ENCODE measurements at regions not wholly inside any gene's neighbourhood (a gene's known extent, or its start where the extent isn't known, plus 50 kb on each side); places are given as distances from the start of the nearest gene placed in this dataset.

- TF ChIP-seq TEAD4 (IDR thresholded peaks at IDR 0.05), result no peak
- no peak for TF ChIP-seq EP300 (IDR thresholded peaks at IDR 0.05; ENCODE audit: borderline replicate concordance)
- TF ChIP-seq, protein P1, sequence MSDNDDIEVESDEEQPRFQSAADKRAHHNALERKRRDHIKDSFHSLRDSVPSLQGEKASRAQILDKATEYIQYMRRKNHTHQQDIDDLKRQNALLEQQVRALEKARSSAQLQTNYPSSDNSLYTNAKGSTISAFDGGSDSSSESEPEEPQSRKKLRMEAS (IDR thresholded peaks at IDR 0.05), result no peak
- TF ChIP-seq, protein P2, sequence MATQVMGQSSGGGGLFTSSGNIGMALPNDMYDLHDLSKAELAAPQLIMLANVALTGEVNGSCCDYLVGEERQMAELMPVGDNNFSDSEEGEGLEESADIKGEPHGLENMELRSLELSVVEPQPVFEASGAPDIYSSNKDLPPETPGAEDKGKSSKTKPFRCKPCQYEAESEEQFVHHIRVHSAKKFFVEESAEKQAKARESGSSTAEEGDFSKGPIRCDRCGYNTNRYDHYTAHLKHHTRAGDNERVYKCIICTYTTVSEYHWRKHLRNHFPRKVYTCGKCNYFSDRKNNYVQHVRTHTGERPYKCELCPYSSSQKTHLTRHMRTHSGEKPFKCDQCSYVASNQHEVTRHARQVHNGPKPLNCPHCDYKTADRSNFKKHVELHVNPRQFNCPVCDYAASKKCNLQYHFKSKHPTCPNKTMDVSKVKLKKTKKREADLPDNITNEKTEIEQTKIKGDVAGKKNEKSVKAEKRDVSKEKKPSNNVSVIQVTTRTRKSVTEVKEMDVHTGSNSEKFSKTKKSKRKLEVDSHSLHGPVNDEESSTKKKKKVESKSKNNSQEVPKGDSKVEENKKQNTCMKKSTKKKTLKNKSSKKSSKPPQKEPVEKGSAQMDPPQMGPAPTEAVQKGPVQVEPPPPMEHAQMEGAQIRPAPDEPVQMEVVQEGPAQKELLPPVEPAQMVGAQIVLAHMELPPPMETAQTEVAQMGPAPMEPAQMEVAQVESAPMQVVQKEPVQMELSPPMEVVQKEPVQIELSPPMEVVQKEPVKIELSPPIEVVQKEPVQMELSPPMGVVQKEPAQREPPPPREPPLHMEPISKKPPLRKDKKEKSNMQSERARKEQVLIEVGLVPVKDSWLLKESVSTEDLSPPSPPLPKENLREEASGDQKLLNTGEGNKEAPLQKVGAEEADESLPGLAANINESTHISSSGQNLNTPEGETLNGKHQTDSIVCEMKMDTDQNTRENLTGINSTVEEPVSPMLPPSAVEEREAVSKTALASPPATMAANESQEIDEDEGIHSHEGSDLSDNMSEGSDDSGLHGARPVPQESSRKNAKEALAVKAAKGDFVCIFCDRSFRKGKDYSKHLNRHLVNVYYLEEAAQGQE (IDR thresholded peaks at IDR 0.05; ENCODE audit: low read depth), result no peak
- TF ChIP-seq USF1 (IDR thresholded peaks at IDR 0.05), result no peak
- TF ChIP-seq TAF1 (IDR thresholded peaks at IDR 0.05; ENCODE audit: low read depth), result no peak
- no peak for TF ChIP-seq RAD21 (IDR thresholded peaks at IDR 0.05; ENCODE audit: low read depth)
- TF ChIP-seq TCF12 (IDR thresholded peaks at IDR 0.05; ENCODE audit: low read depth), result no peak
- no peak for TF ChIP-seq ZBTB7A (IDR thresholded peaks at IDR 0.05; ENCODE audit: low read depth)
- TF ChIP-seq CEBPB (IDR thresholded peaks at IDR 0.05), result no peak
- TF ChIP-seq FOXM1 (IDR thresholded peaks at IDR 0.05; ENCODE audit: borderline replicate concordance, low read depth), result no peak
- no peak for TF ChIP-seq YY1 (IDR thresholded peaks at IDR 0.05; ENCODE audit: low read depth)
Measured at GRCh38 chr20:5482791-5483190, 128.0 kb downstream of the GPCPD1 start.

Data from Ishikawa (cell line).